Upper lobe of left lung (tissue), 4 donors: ENCODE measurements at regions not wholly inside any gene's neighbourhood (a gene's known extent, or its start where the extent isn't known, plus 50 kb on each side); places are given as distances from the start of the nearest gene placed in this dataset.
"Not testable (repeated sequence)": the region's sequence is repeated elsewhere in the genome, so short reads cannot be mapped to it uniquely, and the experiment has no call there.

Experiments
- CTCF ChIP-seq, 6 experiments: fragments of 450-650 bp in 4 of 6; fragments of 200-600 bp in 2 of 6; sonication (generic) in 2 of 6; IDR thresholded peaks; one replicate each; pipeline ENCODE4 v1.5.1; 2016 to 2019; ENCODE audit warnings: antibody characterized with exemption in 6 of 6
- POLR2AphosphoS5 ChIP-seq, 2 donors: sonication (generic); formaldehyde crosslinking; IDR thresholded peaks; one replicate each; pipeline ENCODE4 v1.5.1; 2017; ENCODE audit warnings: antibody characterized with exemption in 2 of 2

- not testable (repeated sequence) for TF ChIP-seq CTCF, POLR2AphosphoS5 (IDR thresholded peaks at IDR 0.05)
Observed at GRCh38 chr9:42947050-42947449, 763.6 kb downstream of the SPATA31A6 start.
